NCI-H524 (cell line): ENCODE measurements at regions not wholly inside any gene's neighbourhood (a gene's known extent, or its start where the extent isn't known, plus 50 kb on each side); places are given as distances from the start of the nearest gene placed in this dataset.
A peak's percentile ranks its signal among the peaks of the same experiment; 100 is the strongest.
"Not testable (repeated sequence)": the region's sequence is repeated elsewhere in the genome, so short reads cannot be mapped to it uniquely, and the experiment has no call there.

ENCODE experiments used
- DNase-seq, 2 experiments: peaks; one replicate each; lab custom pipeline; 2025; lab: John Stamatoyannopoulos, UW

GRCh38 chr1:178020968-178021640 lies 51.2 kb upstream of the SEC16B start:
- no peak for DNase-seq

GRCh38 chr1:178021950-178022349 lies 52.1 kb upstream of the SEC16B start:
- DNase-seq = no peak

- DNase-seq = no peak
These were observed 53.3 kb upstream of the SEC16B start for GRCh38 chr1:178023181-178023618.

- DNase-seq = no peak
These were observed 54.6 kb upstream of the SEC16B start for GRCh38 chr1:178024504-178024903.

- DNase-seq = no peak
These were observed 55.9 kb upstream of the SEC16B start for GRCh38 chr1:178025613-178026356.

- DNase-seq = no peak
These were observed 59.1 kb upstream of the SEC16B start for GRCh38 chr1:178028841-178029481.

GRCh38 chr1:178030467-178030866 lies 60.6 kb upstream of the SEC16B start:
- no peak for DNase-seq

- peak; percentile 49 to 59 for DNase-seq
These were observed 62.0 kb upstream of the RASAL2 start for GRCh38 chr1:178031856-178032320.

- no peak for DNase-seq
These were observed 60.9 kb upstream of the RASAL2 start for GRCh38 chr1:178033019-178033418.

GRCh38 chr1:178034676-178035075 lies 59.2 kb upstream of the RASAL2 start:
- no peak for DNase-seq

GRCh38 chr1:178036090-178036489 lies 57.8 kb upstream of the RASAL2 start:
- DNase-seq = no peak

GRCh38 chr1:178037510-178038253 lies 56.2 kb upstream of the RASAL2 start:
- peak; percentile 16 to 70 for DNase-seq

- DNase-seq = no peak
These were observed 55.5 kb upstream of the RASAL2 start for GRCh38 chr1:178038372-178038771.

- DNase-seq = no peak
These were observed 54.0 kb upstream of the RASAL2 start for GRCh38 chr1:178039891-178040290.

GRCh38 chr1:178043940-178044339 lies 50.0 kb upstream of the RASAL2 start:
- not testable (repeated sequence) for DNase-seq
